ENCODE measurements at regions not wholly inside any gene's neighbourhood (a gene's known extent, or its start where the extent isn't known, plus 50 kb on each side); places are given as distances from the start of the nearest gene placed in this dataset.

GRCh38 chr6:81683912-81684311 is 68.6 kb downstream of the TENT5A start:
- no peaks in the 10 kb centered on the region for H3K36me3 Mint-ChIP-seq (ENCODE audit: unreplicated experiment)
- no peak overlapping the region for H3K27ac Mint-ChIP-seq (ENCODE audit: unreplicated experiment)
- no peaks in the 10 kb centered on the region for H3K4me1 Mint-ChIP-seq (ENCODE audit: low read depth, unreplicated experiment)
- no peaks in the 10 kb centered on the region for H3K9me3 Mint-ChIP-seq (ENCODE audit: unreplicated experiment)
- TF ChIP-seq CTCF (IDR thresholded peaks at IDR 0.05; ENCODE audit: partially characterized antibody, unreplicated experiment), result no peak
- no peak overlapping the region for H3K4me3 Mint-ChIP-seq (ENCODE audit: unreplicated experiment)
- H3K27me3 Mint-ChIP-seq (ENCODE audit: unreplicated experiment), result peaks cover 1% of the 10 kb centered on the region
- DNase-seq, result no peak

GRCh38 chr6:81682858-81683620 is 69.4 kb downstream of the TENT5A start:
- Mint-ChIP-seq H3K27me3 (ENCODE audit: unreplicated experiment) (peaks cover 1% of the 10 kb centered on the region), H3K36me3 (ENCODE audit: unreplicated experiment) (no peaks in the 10 kb centered on the region)

GRCh38 chr6:81682235-81682795 is 70.2 kb downstream of the TENT5A start:
- TF ChIP-seq CTCF (IDR thresholded peaks at IDR 0.05; ENCODE audit: partially characterized antibody, unreplicated experiment), result no peak

More at GRCh38 chr6:81682858-81683620, 69.4 kb downstream of the TENT5A start:
- H3K4me1 Mint-ChIP-seq (ENCODE audit: low read depth, unreplicated experiment), result no peaks in the 10 kb centered on the region
- TF ChIP-seq CTCF (IDR thresholded peaks at IDR 0.05; ENCODE audit: partially characterized antibody, unreplicated experiment), result no peak
- H3K27ac Mint-ChIP-seq (ENCODE audit: unreplicated experiment), result no peak overlapping the region
- no peak overlapping the region for H3K4me3 Mint-ChIP-seq (ENCODE audit: unreplicated experiment)
- no peaks in the 10 kb centered on the region for H3K9me3 Mint-ChIP-seq (ENCODE audit: unreplicated experiment)
- no peak for DNase-seq

GRCh38 chr6:81669445-81669844 is 83.0 kb downstream of the TENT5A start:
- no peak for DNase-seq
- no peaks in the 10 kb centered on the region for H3K4me1 Mint-ChIP-seq (ENCODE audit: low read depth, unreplicated experiment)
- H3K27me3 Mint-ChIP-seq (ENCODE audit: unreplicated experiment), result no peaks in the 10 kb centered on the region
- H3K27ac Mint-ChIP-seq (ENCODE audit: unreplicated experiment), result no peak overlapping the region
- no peaks in the 10 kb centered on the region for H3K9me3 Mint-ChIP-seq (ENCODE audit: unreplicated experiment)
- no peak overlapping the region for H3K4me3 Mint-ChIP-seq (ENCODE audit: unreplicated experiment)
- no peaks in the 10 kb centered on the region for H3K36me3 Mint-ChIP-seq (ENCODE audit: unreplicated experiment)
- TF ChIP-seq CTCF (IDR thresholded peaks at IDR 0.05; ENCODE audit: partially characterized antibody, unreplicated experiment), result no peak

More at GRCh38 chr6:81682235-81682795, 70.2 kb downstream of the TENT5A start:
- no peak overlapping the region for H3K4me3 Mint-ChIP-seq (ENCODE audit: unreplicated experiment)
- H3K9me3 Mint-ChIP-seq (ENCODE audit: unreplicated experiment), result no peaks in the 10 kb centered on the region
- DNase-seq, result no peak
- H3K27me3 Mint-ChIP-seq (ENCODE audit: unreplicated experiment), result peaks cover 1% of the 10 kb centered on the region
- no peaks in the 10 kb centered on the region for H3K4me1 Mint-ChIP-seq (ENCODE audit: low read depth, unreplicated experiment)
- no peak overlapping the region for H3K27ac Mint-ChIP-seq (ENCODE audit: unreplicated experiment)
- no peaks in the 10 kb centered on the region for H3K36me3 Mint-ChIP-seq (ENCODE audit: unreplicated experiment)

GRCh38 chr6:81668615-81669047 is 83.8 kb downstream of the TENT5A start:
- no peaks in the 10 kb centered on the region for H3K36me3 Mint-ChIP-seq (ENCODE audit: unreplicated experiment)
- H3K4me1 Mint-ChIP-seq (ENCODE audit: low read depth, unreplicated experiment), result no peaks in the 10 kb centered on the region
- no peaks in the 10 kb centered on the region for H3K27me3 Mint-ChIP-seq (ENCODE audit: unreplicated experiment)
- H3K27ac Mint-ChIP-seq (ENCODE audit: unreplicated experiment), result no peak overlapping the region
- H3K9me3 Mint-ChIP-seq (ENCODE audit: unreplicated experiment), result no peaks in the 10 kb centered on the region
- DNase-seq, result no peak
- no peak for TF ChIP-seq CTCF (IDR thresholded peaks at IDR 0.05; ENCODE audit: partially characterized antibody, unreplicated experiment)
- H3K4me3 Mint-ChIP-seq (ENCODE audit: unreplicated experiment), result no peak overlapping the region

Data from glutamatergic neuron (in vitro differentiated cells).